HepG2 (cell line): ENCODE measurements at regions not wholly inside any gene's neighbourhood (a gene's known extent, or its start where the extent isn't known, plus 50 kb on each side); places are given as distances from the start of the nearest gene placed in this dataset.

Source experiments
- ATAC-seq: fragments of 200-7000 bp; cut with Tn5 transposase; 3 replicates; pipeline ENCODE4 v1.9.1; 2020; ENCODE audit warnings: mild to moderate bottlenecking, moderate library complexity
- BruUV-seq: library from RNA; stranded (reverse); fragments of 400-500 nt; replicated peaks from 2 replicates; lab custom pipeline; 2021; lab: Mats Ljungman, UMichigan
- CTCF ChIA-PET: fragments of 300-600 bp; formaldehyde crosslinking; extraction: SDS; loops from one replicate; lab custom pipeline; 2021; ENCODE audit warnings: low total read pairs, inconsistent platforms, low intra/inter-chr PET ratio; lab: Yijun Ruan, JAX
- POLR2A ChIA-PET: fragments of 350-600 bp; sonication (Branson Sonifier 250); formaldehyde crosslinking; loops from one replicate; lab custom pipeline; 2020; ENCODE audit warnings: antibody characterized with exemption, inconsistent platforms; lab: Yijun Ruan, JAX
- DNase-seq: peaks from one replicate; pipeline ENCODE4 v3.0.0-alpha.2; 2015; ENCODE audit warnings: low spot score
- FAIRE-seq: peaks from 3 replicates; lab custom pipeline; 2011; peaks lifted over from hg19 to GRCh38; lab: Jason Lieb, UNC
- H2AFZ ChIP-seq: one replicate; pipeline ENCODE4 v1.6.1; 2011; ENCODE audit warnings: low read length, inconsistent platforms
- H3K27ac ChIP-seq: fragments of 300-600 bp; 3 replicates; pipeline ENCODE4 v1.8.0; 2011; ENCODE audit warnings: mixed run types, mild to moderate bottlenecking, mixed read lengths, low read length, inconsistent platforms; ENCODE audit not compliant: insufficient read depth; ENCODE audit errors: extremely low read length
- H3K27me3 ChIP-seq, 2 experiments: fragments of 200-600 bp in 1 of 2; 2 replicates in 1 of 2; 3 replicates in 1 of 2; pipeline versions ENCODE4 v1.6.0 to v1.8.0; 2011; ENCODE audit warnings: low read length in 2 of 2, mild to moderate bottlenecking in 2 of 2, moderate library complexity in 2 of 2, inconsistent platforms in 1 of 2; ENCODE audit not compliant: insufficient read depth in 2 of 2, control insufficient read depth in 1 of 2
- H3K36me3 ChIP-seq, 2 experiments: fragments of 200-600 bp in 1 of 2; replicated peaks in 1 of 2; 2 replicates in 1 of 2; 3 replicates in 1 of 2; pipeline versions ENCODE4 v1.5.1 to v1.8.0; 2011; ENCODE audit warnings: low read length in 2 of 2, inconsistent platforms in 1 of 2; ENCODE audit not compliant: insufficient read depth in 2 of 2, control insufficient read depth in 1 of 2
- H3K4me1 ChIP-seq: 2 replicates; pipeline ENCODE4 v1.5.1; 2012; ENCODE audit warnings: low read length, inconsistent platforms; ENCODE audit not compliant: insufficient read depth
- H3K4me2 ChIP-seq: 2 replicates; pipeline ENCODE4 v1.6.0; 2011; ENCODE audit warnings: low read depth, low read length, inconsistent platforms
- H3K4me3 ChIP-seq, 3 experiments: fragments of 200-600 bp in 1 of 3; sonication (generic), shearing (Covaris generic) in 1 of 3; replicated peaks in 1 of 3; 2 replicates each; pipeline ENCODE4 v1.5.1; 2011 to 2016; ENCODE audit warnings: low read length in 3 of 3, inconsistent platforms in 2 of 3, low read depth in 2 of 3, mild to moderate bottlenecking in 2 of 3, control low read depth in 1 of 3, mixed read lengths in 1 of 3; ENCODE audit not compliant: insufficient read depth in 1 of 3
- H3K79me2 ChIP-seq: one replicate; pipeline ENCODE4 v1.6.1; 2011; ENCODE audit warnings: low read length, inconsistent platforms; ENCODE audit not compliant: insufficient read depth
- H3K9ac ChIP-seq: 2 replicates; pipeline ENCODE4 v1.6.0; 2011; ENCODE audit warnings: mild to moderate bottlenecking, low read depth, low read length, inconsistent platforms; ENCODE audit not compliant: insufficient read depth
- H3K9me3 ChIP-seq: 2 replicates; pipeline ENCODE4 v1.5.1; 2012; ENCODE audit warnings: mild to moderate bottlenecking, low read length
- H4K20me1 ChIP-seq: 2 replicates; pipeline ENCODE4 v1.6.0; 2011; ENCODE audit warnings: inconsistent platforms, mild to moderate bottlenecking, low read length, moderate library complexity; ENCODE audit not compliant: insufficient read depth
- AKAP8 ChIP-seq: sonication (generic); formaldehyde crosslinking; IDR thresholded peaks from 2 replicates; pipeline ENCODE4 v1.5.1; 2020; ENCODE audit warnings: mild to moderate bottlenecking, missing genetic modification reagents
- CHD2 ChIP-seq: IDR thresholded peaks from 2 replicates; pipeline ENCODE4 v1.6.1; 2011; ENCODE audit warnings: low read depth, low read length, improper control_type of control experiment
- DPF2 ChIP-seq: sonication (generic); formaldehyde crosslinking; IDR thresholded peaks from 2 replicates; pipeline ENCODE4 v1.4.0; 2020; ENCODE audit warnings: mild to moderate bottlenecking, low read depth, missing genetic modification reagents, borderline replicate concordance
- HOXA5 ChIP-seq: sonication (generic); formaldehyde crosslinking; IDR thresholded peaks from 2 replicates; pipeline ENCODE4 v1.4.0; 2020; ENCODE audit warnings: missing genetic modification reagents
- NCOA5 ChIP-seq: sonication (generic); formaldehyde crosslinking; IDR thresholded peaks from 2 replicates; pipeline ENCODE4 v1.4.0; 2020; ENCODE audit warnings: missing genetic modification reagents
- NPAS2 ChIP-seq: sonication (generic); formaldehyde crosslinking; IDR thresholded peaks from 2 replicates; pipeline ENCODE4 v1.8.0; 2022; ENCODE audit warnings: mild to moderate bottlenecking, missing genetic modification reagents, borderline replicate concordance
- PRMT3 ChIP-seq: sonication (generic); formaldehyde crosslinking; IDR thresholded peaks from 2 replicates; pipeline ENCODE4 v1.8.1; 2022; ENCODE audit warnings: low read depth, mild to moderate bottlenecking, moderate library complexity, missing genetic modification reagents, borderline replicate concordance
- RARG ChIP-seq: sonication (generic); formaldehyde crosslinking; IDR thresholded peaks from 2 replicates; pipeline ENCODE4 v1.4.0; 2020; ENCODE audit warnings: low read depth, mild to moderate bottlenecking, missing genetic modification reagents
- SNRNP70 ChIP-seq: fragments of 200-400 bp; formaldehyde crosslinking; IDR thresholded peaks from 2 replicates; pipeline ENCODE4 v1.6.1; 2017; ENCODE audit warnings: mild to moderate bottlenecking, low read depth, low read length, moderate library complexity
- ZNF143 ChIP-seq: sonication (generic); formaldehyde crosslinking; IDR thresholded peaks from 2 replicates; pipeline ENCODE4 v1.4.0; 2020; ENCODE audit warnings: missing genetic modification reagents
- ZNF234 ChIP-seq: sonication (generic); formaldehyde crosslinking; conservative IDR thresholded peaks from 2 replicates; pipeline ENCODE4 v1.5.1; 2020; ENCODE audit warnings: mild to moderate bottlenecking, missing genetic modification reagents
- ZNF235 ChIP-seq: sonication (generic); formaldehyde crosslinking; IDR thresholded peaks from 2 replicates; pipeline ENCODE4 v1.8.1; 2023; ENCODE audit warnings: mild to moderate bottlenecking, missing genetic modification reagents, borderline replicate concordance
- ZNF543 ChIP-seq: sonication (generic); formaldehyde crosslinking; IDR thresholded peaks from 2 replicates; pipeline ENCODE4 v1.4.0; 2020; ENCODE audit warnings: mild to moderate bottlenecking, missing genetic modification reagents
- ZNF572 ChIP-seq: sonication (generic); formaldehyde crosslinking; IDR thresholded peaks from 2 replicates; pipeline ENCODE4 v1.5.1; 2020; ENCODE audit warnings: mild to moderate bottlenecking, missing genetic modification reagents
- ZNF713 ChIP-seq: sonication (generic); formaldehyde crosslinking; IDR thresholded peaks from 2 replicates; pipeline ENCODE4 v1.4.0; 2020; ENCODE audit warnings: mild to moderate bottlenecking, missing genetic modification reagents
- WGBS: methylation state at CpG from one replicate; pipeline ENCODE4 v1.1.6; 2017; ENCODE audit warnings: low lambda C conversion rate; 5-methylcytosine and 5-hydroxymethylcytosine counted together
- in situ Hi-C: cut with HindIII; loops from 2 replicates; pipeline ENCODE4 v1.10.0; 2017; ENCODE audit warnings: low pct_unique_long_range_greater_than_20kb; ENCODE audit not compliant: extremely low pct_ligation_motif_present
- intact Hi-C: fragments of 100-400 bp; cut with micrococcal nuclease; formaldehyde crosslinking; loops from one replicate; pipeline ENCODE4 v1.10.0; 2022; ENCODE audit not compliant: unreplicated experiment
- TF ChIP-seq, protein P1 (sequence below): sonication (generic); formaldehyde crosslinking; conservative IDR thresholded peaks from 2 replicates; pipeline ENCODE4 v1.4.0; 2020; ENCODE audit warnings: missing genetic modification reagents
- TF ChIP-seq, protein P2 (sequence below): sonication (generic); formaldehyde crosslinking; IDR thresholded peaks from 2 replicates; pipeline ENCODE4 v1.5.1; 2020; ENCODE audit warnings: missing genetic modification reagents, mild to moderate bottlenecking, borderline replicate concordance

GRCh38 chr21:23507501-23507900 is 2099.8 kb downstream of the MRPL39 start:
- Histone ChIP-seq H3K4me1 (no peaks in the 10 kb centered on the region), H3K9ac (no peak overlapping the region), H3K9me3 (peaks cover 76% of the 10 kb centered on the region), H3K4me2 (no peak overlapping the region), H3K4me3 (no peak overlapping the region), H3K27ac (no peak overlapping the region), H3K79me2 (no peaks in the 10 kb centered on the region), H3K36me3 (no peaks in the 10 kb centered on the region), H4K20me1 (no peaks in the 10 kb centered on the region), H2AFZ (no peak overlapping the region), H3K27me3 (no peaks in the 10 kb centered on the region)
- ATAC-seq (no peak), FAIRE-seq (no peak), DNase-seq (no peak)
- POLR2A ChIA-PET: no interaction called here
- CTCF ChIA-PET: no interaction called here
- in situ Hi-C loops (no loop called here), intact Hi-C loops (no loop called here)
- 50% methylated on average over 1 of the region's 1 CpG for WGBS
- no TSS peak for BruUV-seq
- TF ChIP-seq, protein P1, sequence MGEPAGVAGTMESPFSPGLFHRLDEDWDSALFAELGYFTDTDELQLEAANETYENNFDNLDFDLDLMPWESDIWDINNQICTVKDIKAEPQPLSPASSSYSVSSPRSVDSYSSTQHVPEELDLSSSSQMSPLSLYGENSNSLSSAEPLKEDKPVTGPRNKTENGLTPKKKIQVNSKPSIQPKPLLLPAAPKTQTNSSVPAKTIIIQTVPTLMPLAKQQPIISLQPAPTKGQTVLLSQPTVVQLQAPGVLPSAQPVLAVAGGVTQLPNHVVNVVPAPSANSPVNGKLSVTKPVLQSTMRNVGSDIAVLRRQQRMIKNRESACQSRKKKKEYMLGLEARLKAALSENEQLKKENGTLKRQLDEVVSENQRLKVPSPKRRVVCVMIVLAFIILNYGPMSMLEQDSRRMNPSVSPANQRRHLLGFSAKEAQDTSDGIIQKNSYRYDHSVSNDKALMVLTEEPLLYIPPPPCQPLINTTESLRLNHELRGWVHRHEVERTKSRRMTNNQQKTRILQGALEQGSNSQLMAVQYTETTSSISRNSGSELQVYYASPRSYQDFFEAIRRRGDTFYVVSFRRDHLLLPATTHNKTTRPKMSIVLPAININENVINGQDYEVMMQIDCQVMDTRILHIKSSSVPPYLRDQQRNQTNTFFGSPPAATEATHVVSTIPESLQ (CRISPR knock-in tag): no peak
- TF ChIP-seq RARG (CRISPR knock-in tag) (no peak), ZNF143 (CRISPR knock-in tag) (no peak), ZNF234 (CRISPR knock-in tag) (no peak), NCOA5 (CRISPR knock-in tag) (no peak), DPF2 (CRISPR knock-in tag) (no peak), ZNF713 (CRISPR knock-in tag) (no peak)

DNA sequence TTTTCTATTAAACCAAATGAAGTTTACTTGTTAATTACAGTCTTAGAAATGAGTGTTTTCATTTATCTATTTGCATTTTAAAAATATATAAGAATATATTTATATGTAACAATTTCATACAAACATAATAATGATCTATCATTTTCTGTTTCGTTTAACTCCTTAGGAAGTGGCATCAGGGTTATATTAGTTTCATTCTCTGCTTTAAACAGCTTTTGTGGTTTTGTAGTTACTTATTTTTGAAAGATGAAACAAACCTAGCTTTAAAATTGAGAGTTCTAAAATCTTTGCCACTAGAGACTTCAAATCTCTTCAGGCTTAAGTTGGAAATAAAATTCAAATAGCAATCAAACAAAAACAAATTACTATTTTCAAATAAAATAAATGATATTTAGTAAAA is 2110.6 kb downstream of the MRPL39 start:
- TF ChIP-seq PRMT3 (CRISPR knock-in tag) (no peak), AKAP8 (CRISPR knock-in tag) (no peak), ZNF572 (CRISPR knock-in tag) (no peak), HOXA5 (CRISPR knock-in tag) (no peak), CHD2 (no peak), ZNF543 (no peak), ZNF235 (CRISPR knock-in tag) (no peak), NPAS2 (CRISPR knock-in tag) (no peak), SNRNP70 (no peak)
- TF ChIP-seq, protein P2, sequence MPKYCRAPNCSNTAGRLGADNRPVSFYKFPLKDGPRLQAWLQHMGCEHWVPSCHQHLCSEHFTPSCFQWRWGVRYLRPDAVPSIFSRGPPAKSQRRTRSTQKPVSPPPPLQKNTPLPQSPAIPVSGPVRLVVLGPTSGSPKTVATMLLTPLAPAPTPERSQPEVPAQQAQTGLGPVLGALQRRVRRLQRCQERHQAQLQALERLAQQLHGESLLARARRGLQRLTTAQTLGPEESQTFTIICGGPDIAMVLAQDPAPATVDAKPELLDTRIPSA (CRISPR knock-in tag): no peak
- H3K4me2 ChIP-seq: no peak overlapping the region
- intact Hi-C loops (no loop called here), in situ Hi-C loops (no loop called here)
- 4% methylated on average over 1 of the region's 1 CpG for WGBS
- H3K27me3 ChIP-seq: no peaks in the 10 kb centered on the region
- no peak overlapping the region for H3K4me3 ChIP-seq
- CTCF ChIA-PET: no interaction called here
- no peak for ATAC-seq
- H3K27ac ChIP-seq: no peak overlapping the region
- H3K36me3 ChIP-seq: no peaks in the 10 kb centered on the region
- H3K9me3 ChIP-seq: peaks cover 63% of the 10 kb centered on the region
- H3K9ac ChIP-seq: no peak overlapping the region
- no peaks in the 10 kb centered on the region for H4K20me1 ChIP-seq
- POLR2A ChIA-PET: no interaction called here
- no peak for DNase-seq
- H3K79me2 ChIP-seq: no peaks in the 10 kb centered on the region
- no peaks in the 10 kb centered on the region for H3K4me1 ChIP-seq
- FAIRE-seq: no peak
- BruUV-seq: no TSS peak
- no peak overlapping the region for H2AFZ ChIP-seq
